ENCODE measurements at regions not wholly inside any gene's neighbourhood (a gene's known extent, or its start where the extent isn't known, plus 50 kb on each side); places are given as distances from the start of the nearest gene placed in this dataset.
"Not testable (repeated sequence)": the region's sequence is repeated elsewhere in the genome, so short reads cannot be mapped to it uniquely, and the experiment has no call there.

DNA sequence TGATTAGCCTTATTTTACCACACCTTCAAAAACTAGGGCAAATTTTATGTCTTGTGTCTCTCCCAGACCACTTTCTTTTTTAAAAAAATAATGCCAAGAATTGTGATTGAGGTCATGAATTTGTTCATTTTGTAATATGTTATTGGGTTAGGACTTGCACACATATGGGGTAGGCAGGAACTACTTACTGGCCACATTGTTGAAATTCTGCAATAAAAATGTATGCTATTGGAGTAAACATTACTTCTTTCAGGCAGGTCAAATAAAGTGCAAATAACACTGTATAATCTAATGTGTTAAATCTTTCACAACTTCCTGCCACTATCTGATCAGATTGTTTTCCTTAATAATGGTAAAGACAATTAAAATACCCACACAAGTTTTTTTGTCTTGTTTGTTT, 166.6 kb upstream of the COL11A1 start:
- ATAC-seq (ENCODE audit: low FRiP score in 2 of 2): no peak
- TF ChIP-seq POLR2AphosphoS5 (IDR thresholded peaks at IDR 0.05): no peak
- TF ChIP-seq, protein P1, sequence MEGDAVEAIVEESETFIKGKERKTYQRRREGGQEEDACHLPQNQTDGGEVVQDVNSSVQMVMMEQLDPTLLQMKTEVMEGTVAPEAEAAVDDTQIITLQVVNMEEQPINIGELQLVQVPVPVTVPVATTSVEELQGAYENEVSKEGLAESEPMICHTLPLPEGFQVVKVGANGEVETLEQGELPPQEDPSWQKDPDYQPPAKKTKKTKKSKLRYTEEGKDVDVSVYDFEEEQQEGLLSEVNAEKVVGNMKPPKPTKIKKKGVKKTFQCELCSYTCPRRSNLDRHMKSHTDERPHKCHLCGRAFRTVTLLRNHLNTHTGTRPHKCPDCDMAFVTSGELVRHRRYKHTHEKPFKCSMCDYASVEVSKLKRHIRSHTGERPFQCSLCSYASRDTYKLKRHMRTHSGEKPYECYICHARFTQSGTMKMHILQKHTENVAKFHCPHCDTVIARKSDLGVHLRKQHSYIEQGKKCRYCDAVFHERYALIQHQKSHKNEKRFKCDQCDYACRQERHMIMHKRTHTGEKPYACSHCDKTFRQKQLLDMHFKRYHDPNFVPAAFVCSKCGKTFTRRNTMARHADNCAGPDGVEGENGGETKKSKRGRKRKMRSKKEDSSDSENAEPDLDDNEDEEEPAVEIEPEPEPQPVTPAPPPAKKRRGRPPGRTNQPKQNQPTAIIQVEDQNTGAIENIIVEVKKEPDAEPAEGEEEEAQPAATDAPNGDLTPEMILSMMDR (IDR thresholded peaks at IDR 0.05): no peak
- TF ChIP-seq POLR2A (IDR thresholded peaks at IDR 0.05): no peak
- no peak for TF ChIP-seq EP300 (IDR thresholded peaks at IDR 0.05)
- H3K4me1 ChIP-seq: no peaks in the 10 kb centered on the region

DNA sequence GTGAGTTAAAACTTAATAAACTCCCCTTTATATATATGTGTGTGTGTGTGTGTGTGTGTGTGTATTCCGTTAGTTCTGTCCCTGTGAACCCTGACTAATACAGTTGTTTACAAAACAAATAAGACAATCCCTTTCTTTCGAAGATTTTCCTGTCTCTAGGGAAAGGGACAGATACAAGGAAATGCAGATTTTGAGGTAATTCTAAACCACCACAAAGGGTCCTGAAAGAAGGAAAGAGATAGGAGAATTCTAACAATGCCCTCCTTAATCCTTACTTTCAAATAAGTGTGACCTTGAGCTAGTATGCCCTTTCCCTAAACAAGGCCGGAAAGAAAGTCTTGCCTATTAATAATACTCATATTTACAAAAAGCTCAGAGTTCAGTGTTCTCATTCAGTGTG, 164.8 kb upstream of the COL11A1 start:
- no peak for ATAC-seq (ENCODE audit: low FRiP score in 2 of 2)
- Histone ChIP-seq H3K9me3 (no peaks in the 10 kb centered on the region), H3K4me3 (no peak overlapping the region), H3K36me3 (no peaks in the 10 kb centered on the region), H3K4me1 (no peaks in the 10 kb centered on the region), H3K27ac (no peak overlapping the region), H3K27me3 (no peaks in the 10 kb centered on the region)
- TF ChIP-seq POLR2A (IDR thresholded peaks at IDR 0.05) (no peak), POLR2AphosphoS5 (IDR thresholded peaks at IDR 0.05) (no peak), EP300 (IDR thresholded peaks at IDR 0.05) (no peak)
- TF ChIP-seq, protein P1 (IDR thresholded peaks at IDR 0.05): no peak
- 59 to 75% methylated on average over 3 of the region's 3 CpGs for whole genome bisulfite sequencing, 2 donors
- DNase-seq: no peak

More for the DNA sequence above, 166.6 kb upstream of the COL11A1 start:
- no peaks in the 10 kb centered on the region for H3K27me3 ChIP-seq
- no peaks in the 10 kb centered on the region for H3K9me3 ChIP-seq
- DNase-seq: no peak
- H3K27ac ChIP-seq: no peak overlapping the region
- no peaks in the 10 kb centered on the region for H3K36me3 ChIP-seq
- H3K4me3 ChIP-seq: no peak overlapping the region

DNA sequence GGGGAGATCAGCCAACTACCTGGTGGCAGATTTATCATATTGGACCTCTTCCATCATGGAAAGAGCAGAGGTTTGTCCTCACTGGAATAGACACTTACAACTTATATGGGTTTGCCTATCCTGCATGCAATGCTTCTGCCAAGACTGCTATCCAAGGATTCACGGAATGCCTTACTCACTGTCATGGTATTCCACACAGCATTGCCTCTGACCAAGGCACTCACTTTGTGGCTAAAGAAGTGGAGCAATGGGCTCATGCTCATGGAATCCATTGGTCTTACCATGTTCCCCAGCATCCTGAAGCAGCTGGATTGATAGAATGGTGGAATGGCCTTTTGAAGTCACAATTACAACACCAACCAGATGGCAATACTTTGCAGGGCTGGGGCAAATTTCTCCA, 163.1 kb upstream of the COL11A1 start:
- not testable (repeated sequence) for H3K9me3 ChIP-seq
- 92 to 100% methylated on average over 1 of the region's 1 CpG for WGBS, 2 donors

DNA sequence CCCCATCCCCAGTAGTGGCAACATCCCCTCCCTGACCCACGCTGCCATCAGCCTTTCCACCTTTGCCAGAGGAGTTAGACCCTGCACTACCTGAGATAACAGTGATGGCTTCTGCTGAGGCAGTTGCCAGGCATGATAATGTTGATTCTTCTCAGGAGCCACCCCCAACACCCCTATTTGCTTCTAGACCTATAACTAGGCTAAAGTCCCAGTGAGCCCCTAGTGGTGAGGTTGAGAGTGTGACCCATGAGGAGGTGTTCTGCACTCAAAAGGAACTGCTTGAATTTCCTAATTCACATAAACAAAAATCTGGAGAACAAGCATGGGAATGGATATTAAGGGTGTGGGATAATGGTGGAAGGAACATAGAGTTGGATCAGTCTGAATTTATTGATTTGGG, 159.6 kb upstream of the COL11A1 start:
- H3K27ac ChIP-seq: no peak overlapping the region
- no peaks in the 10 kb centered on the region for H3K9me3 ChIP-seq
- H3K4me1 ChIP-seq: no peaks in the 10 kb centered on the region
- 73 to 82% methylated on average over 1 of the region's 1 CpG for WGBS, 2 donors
- no peaks in the 10 kb centered on the region for H3K27me3 ChIP-seq
- H3K4me3 ChIP-seq: no peak overlapping the region
- no peaks in the 10 kb centered on the region for H3K36me3 ChIP-seq
- ATAC-seq (ENCODE audit: low FRiP score in 2 of 2) (no peak), DNase-seq (no peak)
- TF ChIP-seq POLR2A (IDR thresholded peaks at IDR 0.05): no peak
- TF ChIP-seq, protein P1 (IDR thresholded peaks at IDR 0.05): no peak
- TF ChIP-seq POLR2AphosphoS5 (IDR thresholded peaks at IDR 0.05): no peak
- no peak for TF ChIP-seq EP300 (IDR thresholded peaks at IDR 0.05)

More for the DNA sequence above, 163.1 kb upstream of the COL11A1 start:
- not testable (repeated sequence) for H3K4me1 ChIP-seq; H3K36me3 ChIP-seq; DNase-seq; H3K4me3 ChIP-seq; ATAC-seq (ENCODE audit: low FRiP score in 2 of 2); H3K27me3 ChIP-seq; H3K27ac ChIP-seq

DNA sequence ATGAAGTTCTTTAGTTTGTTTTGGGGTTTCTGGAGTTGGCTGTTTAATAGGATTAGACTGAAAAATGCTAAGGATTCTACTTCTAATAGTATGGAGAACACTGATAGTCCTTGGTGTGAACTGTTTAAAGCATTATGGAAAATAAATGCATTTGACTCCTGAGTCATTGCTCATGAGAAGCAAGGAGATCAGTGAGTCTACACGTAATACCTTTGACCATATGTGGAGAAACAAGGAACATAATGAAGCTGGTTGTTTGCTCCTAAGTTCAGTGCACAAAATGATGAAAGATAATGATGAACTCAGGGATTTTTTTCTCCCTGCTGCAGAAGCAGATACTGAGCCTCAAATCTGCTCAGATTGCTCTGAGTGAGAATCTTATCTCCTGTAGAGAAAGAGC, 158.9 kb upstream of the COL11A1 start:
- TF ChIP-seq POLR2AphosphoS5 (IDR thresholded peaks at IDR 0.05): no peak
- TF ChIP-seq POLR2A (IDR thresholded peaks at IDR 0.05): no peak
- TF ChIP-seq, protein P1 (IDR thresholded peaks at IDR 0.05): no peak
- no peaks in the 10 kb centered on the region for H3K9me3 ChIP-seq

More for the DNA sequence above, 158.9 kb upstream of the COL11A1 start:
- no peaks in the 10 kb centered on the region for H3K4me1 ChIP-seq
- H3K36me3 ChIP-seq: no peaks in the 10 kb centered on the region
- WGBS, 2 donors: 82 to 85% methylated on average over 1 of the region's 1 CpG
- no peaks in the 10 kb centered on the region for H3K27me3 ChIP-seq
- no peak for DNase-seq
- no peak overlapping the region for H3K27ac ChIP-seq
- H3K4me3 ChIP-seq: no peak overlapping the region
- ATAC-seq (ENCODE audit: low FRiP score in 2 of 2): no peak

Measured in upper lobe of left lung (tissue), 6 donors.